GM21390 (cell line): ENCODE measurements at regions not wholly inside any gene's neighbourhood (a gene's known extent, or its start where the extent isn't known, plus 50 kb on each side); places are given as distances from the start of the nearest gene placed in this dataset.

ENCODE experiments used
- ATAC-seq: cut with Tn5 transposase; IDR thresholded peaks from one replicate; pipeline ENCODE4 v1.9.1; 2021; ENCODE audit not compliant: unreplicated experiment

DNA sequence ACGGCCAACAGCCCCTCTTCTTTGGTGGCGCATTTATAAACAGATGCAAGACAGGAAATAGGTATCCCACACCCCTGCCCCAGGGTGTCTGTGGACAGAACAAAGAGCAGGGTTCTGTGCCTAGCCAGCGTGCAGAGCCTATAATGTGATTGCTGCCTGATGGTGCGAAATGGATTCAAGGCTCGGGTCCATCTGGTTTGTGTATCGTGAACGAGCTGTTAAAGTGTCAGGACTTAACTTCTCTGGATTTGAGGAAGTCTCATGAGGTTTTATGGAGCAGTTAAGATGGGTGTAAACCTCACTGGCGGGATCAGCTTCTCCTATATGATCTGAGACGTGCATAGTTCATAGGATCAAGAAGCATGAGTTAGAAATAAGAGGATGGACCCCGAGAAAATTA is 388.7 kb upstream of the TBX3 start:
- no peak for ATAC-seq

GRCh38 chr12:115070313-115070712 is 386.3 kb upstream of the TBX3 start:
- ATAC-seq, result no peak

GRCh38 chr12:115064296-115064695 is 380.3 kb upstream of the TBX3 start:
- no peak for ATAC-seq

- ATAC-seq, result no peak
Measured at GRCh38 chr12:115062741-115063140, 378.8 kb upstream of the TBX3 start.

DNA sequence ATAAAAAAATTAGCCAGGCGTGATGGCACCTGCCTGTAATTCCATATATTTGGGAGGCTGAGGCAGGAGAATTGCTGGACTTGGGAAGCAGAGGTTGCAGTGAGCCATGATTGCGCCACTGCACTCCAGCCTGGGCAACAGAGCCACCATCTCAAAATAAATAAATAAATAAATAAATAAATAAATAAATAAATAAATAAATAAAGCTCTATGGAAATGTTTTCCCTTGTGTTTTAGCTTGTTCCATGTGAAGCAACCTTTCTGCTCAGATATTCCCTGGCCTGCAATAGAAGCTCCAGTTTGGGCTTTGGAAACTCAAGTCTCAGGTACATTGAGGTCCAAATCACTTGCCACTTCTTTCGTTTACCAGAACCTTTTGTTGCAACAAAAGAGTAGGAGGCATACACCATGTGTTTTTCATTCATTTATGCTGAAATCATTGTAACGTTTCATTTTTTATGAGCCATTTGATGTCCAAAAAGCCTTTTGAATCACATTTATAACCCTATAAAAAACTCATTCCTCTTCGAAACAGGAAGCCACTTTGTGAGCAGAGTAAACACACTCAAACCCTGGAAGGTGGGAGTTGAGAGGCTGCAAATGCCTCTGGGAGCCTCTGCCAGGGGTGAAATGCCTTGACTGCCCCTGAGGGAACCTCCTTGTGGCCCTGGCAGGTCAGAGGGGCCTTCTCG is 376.6 kb upstream of the TBX3 start:
- no peak for ATAC-seq

DNA sequence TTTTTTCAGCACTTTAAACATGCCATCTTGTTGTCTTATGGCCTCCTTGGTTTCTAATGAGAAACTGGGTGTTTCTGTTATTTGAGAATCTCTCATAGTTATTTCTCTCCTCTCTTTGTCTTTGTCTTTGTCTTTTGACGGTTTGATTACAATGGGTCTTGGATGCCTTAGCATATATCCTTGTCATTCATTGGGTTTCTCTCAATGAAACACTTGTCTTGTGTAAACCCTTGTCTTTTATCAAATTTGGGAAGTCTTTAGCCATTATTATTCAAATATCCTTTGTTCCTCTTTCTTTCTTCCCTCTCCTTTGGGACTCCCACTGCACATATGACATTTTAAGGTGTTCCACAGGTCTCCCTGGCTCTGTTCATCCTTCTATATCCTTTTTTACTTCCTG is 373.5 kb upstream of the TBX3 start:
- no peak for ATAC-seq

DNA sequence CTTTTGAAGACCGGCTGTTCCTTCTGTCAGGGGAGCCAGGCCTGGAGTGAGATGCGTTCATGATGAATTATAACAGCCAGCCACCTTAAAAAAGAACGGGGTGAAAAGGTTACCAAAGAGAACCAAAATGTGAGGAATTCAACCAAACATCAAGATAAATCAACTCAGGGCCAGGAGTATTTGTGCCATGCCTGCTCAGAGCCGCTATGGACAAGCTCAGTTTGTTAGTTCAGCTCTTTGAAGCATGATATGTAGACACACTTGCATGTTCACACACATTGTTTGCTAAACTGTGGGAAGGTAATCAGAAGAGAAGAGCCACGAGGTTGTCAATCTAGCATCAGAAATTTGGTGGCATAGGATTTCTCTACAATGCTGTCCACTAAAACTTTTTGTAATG is 367.4 kb upstream of the TBX3 start:
- no peak for ATAC-seq

GRCh38 chr12:115049614-115050013 is 365.6 kb upstream of the TBX3 start:
- ATAC-seq, result no peak

GRCh38 chr12:115046805-115047204 is 362.8 kb upstream of the TBX3 start:
- ATAC-seq, result no peak

DNA sequence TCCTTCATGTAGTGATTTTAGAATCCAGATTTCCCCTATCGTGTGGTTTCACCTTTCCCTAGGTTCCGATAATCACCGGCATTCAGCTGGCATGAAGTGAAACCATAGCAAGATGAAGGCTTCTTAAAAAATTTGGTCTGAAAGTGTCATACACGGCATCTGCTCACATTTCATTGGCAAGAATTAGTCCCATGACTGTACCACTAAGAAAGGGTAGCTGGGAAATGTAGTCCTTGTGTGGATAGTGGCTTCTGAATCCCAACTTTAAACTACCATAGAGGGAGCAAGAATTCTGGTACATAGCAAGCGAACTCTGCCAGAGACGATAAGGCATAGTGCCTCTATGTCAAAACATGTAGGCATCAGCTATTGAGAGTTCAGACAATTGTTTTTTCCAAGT is 360.1 kb upstream of the TBX3 start:
- ATAC-seq, result no peak

DNA sequence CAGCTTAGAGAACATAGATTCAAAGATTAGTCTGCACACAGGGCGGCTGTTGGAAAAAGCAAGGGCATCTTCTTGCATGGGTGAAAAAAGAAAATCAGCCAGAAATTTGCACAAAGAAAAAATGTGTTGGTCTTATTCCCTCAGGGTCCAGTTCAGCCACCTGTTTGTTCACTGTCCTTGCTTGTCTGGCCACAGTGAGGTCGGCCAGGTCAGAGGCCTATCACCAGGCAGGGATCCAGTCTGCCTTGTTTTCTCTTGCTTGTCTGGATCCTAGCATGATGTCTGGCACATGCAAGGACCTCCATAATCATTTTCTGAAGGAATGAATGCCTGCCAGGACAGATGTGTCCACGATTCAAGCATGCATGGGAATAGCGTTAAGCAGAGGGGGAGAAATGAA is 359.1 kb upstream of the TBX3 start:
- no peak for ATAC-seq

DNA sequence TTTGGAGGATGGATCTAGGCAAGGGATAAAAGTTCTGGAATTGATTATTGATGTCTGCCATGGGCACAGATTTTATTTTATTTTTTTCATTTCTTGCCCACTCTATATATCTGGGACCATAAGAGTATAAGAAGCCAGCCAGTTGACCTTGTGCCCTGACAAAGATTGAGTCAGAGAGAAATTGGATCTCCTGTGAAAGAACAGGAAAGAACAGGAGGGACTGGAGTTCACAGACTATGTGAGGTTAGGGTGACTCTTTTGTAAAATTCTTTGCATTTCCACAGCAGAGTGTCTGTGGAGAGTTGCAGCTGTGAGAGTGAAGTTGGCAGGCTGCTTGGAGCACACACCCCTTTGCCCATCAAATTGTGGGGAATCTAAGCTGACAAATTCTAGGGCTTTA is 358.4 kb upstream of the TBX3 start:
- ATAC-seq, result no peak

DNA sequence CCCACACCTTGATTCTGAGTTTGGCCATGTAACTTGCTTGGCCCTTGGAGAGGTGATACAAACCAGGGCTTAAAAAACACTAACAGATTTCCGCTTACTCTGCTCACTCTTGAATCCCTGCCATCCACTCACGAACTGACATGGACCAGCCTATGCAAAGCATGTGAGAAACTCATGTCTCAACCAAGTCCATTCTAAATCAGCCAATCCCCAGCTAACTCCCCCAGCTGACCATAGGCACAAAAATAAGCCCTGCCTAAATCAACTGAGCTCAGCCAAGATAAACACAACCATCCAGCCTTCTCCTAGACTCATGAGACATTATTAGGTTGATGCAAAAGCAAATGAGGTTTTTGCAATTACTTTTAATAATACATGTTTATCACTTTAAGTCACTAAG is 353.9 kb upstream of the TBX3 start:
- no peak for ATAC-seq

DNA sequence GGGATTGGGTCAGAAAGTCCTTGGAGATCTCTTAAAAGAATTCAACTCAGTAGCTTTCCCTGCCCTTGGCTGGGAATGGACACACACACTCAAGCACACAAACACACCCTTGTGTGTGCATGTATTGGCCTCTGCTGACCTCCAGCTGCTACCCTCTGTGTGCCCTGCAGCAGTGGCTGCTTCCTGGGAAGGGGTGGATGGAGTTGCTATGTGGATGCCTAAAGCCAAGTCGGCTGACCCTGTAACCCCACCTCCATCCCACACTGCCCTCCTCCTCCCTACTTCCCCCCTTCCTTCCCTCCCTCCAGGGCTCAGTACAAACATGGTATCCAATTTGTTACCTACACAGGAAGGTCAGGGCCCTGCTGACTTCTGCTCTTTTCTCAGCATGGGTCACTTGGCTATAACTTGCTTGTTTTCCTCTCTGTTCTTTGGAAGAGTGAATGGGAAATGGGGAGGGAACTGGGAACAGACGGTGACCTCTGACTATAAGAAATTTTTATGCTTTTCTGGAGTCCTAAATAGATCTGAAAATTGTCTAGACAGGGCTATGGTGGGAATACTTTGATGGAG is 351.6 kb upstream of the TBX3 start:
- ATAC-seq, result no peak

DNA sequence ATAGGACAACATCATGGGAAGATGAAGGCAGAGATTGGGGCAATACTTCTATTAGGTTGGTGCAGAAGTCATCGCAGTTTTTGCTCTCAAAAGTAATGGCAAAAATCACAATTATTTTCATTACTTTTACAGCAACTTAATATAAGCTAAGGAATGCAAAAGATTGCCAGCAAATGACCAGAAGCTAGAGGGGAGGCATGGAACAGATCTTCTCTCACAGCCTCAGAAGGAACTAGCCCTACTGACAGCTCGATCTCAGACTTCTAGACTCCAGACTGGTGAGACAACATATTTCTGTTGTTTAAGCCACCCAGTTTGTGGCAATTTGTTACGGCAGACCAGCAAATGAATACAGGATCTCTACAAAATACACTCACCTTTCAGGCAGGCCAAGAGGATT is 348.5 kb upstream of the TBX3 start:
- ATAC-seq, result no peak

- no peak for ATAC-seq
Measured at GRCh38 chr12:115030017-115030416, 346.0 kb upstream of the TBX3 start.

GRCh38 chr12:115024531-115024930 is 340.6 kb upstream of the TBX3 start:
- ATAC-seq, result no peak

GRCh38 chr12:115023279-115024265 is 339.6 kb upstream of the TBX3 start:
- no peak for ATAC-seq

DNA sequence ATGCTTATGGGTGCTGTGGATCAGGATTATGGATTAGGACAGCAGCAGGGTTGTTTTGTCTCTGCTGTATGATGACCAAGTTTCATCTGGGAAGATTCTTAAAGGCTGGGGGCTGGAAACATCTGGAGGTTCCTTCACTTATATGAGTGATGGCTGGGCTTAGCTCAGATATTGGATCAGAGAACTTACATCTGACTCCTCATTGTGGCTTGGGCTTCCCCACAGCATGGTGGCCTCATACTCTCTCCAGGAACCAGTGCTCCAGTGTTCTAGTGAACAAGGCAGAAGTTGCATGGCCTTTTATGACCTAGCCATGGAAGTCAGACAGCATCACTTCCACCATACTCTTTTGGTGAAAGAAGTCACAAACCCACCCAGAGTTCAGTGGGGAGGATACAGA is 336.1 kb upstream of the TBX3 start:
- ATAC-seq, result no peak

- no peak for ATAC-seq
Measured at GRCh38 chr12:115017346-115017745, 333.4 kb upstream of the TBX3 start.

DNA sequence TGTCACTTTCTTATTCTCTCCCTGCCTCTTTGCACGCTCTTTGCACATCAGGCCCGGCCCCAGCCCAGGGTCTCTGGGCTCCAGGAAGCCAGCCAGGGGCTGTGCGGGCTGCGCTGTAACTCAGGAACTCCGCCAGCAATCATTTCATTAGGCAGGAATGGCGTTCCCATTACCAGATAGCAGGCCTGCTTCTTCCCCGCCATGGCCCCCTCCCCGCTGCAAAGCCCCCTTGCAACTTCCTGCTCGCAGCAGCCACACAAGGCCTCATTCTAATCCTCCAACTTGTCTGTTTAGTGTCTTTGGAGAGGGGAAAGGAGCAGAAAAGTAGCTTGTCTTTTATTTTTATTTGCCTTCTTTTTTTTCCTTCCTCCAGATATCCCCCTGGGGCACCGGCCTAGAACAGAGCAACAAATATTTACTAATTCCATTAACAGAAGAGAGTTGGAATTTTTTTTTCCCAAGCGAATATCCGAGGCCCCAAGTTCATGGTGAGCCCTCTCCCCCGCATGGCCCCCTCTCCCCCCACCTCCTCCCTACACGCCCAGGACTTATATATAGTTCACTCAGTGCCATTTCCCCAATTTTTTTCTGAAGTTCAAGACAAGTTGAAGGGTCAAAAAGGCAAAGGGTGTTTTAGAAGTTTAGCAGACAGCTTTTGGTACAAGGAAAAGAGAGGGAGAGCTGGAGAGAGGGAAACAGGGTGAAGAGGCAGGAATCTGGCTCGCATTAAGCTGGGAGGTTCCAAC is 329.4 kb upstream of the TBX3 start:
- no peak for ATAC-seq
